Liver (tissue), 3 donors: ENCODE measurements at regions not wholly inside any gene's neighbourhood (a gene's known extent, or its start where the extent isn't known, plus 50 kb on each side); places are given as distances from the start of the nearest gene placed in this dataset.

Experiments used
- ATF3 ChIP-seq: IDR thresholded peaks from 2 replicates; pipeline ENCODE4 v1.6.1; 2016; ENCODE audit warnings: antibody characterized with exemption
- EGR1 ChIP-seq, 2 donors: IDR thresholded peaks; 2 replicates each; pipeline ENCODE4 v1.6.1; 2016 to 2018; ENCODE audit warnings: antibody characterized with exemption in 2 of 2, low read depth in 2 of 2
- GABPA ChIP-seq, 2 donors: IDR thresholded peaks in 1 of 2; conservative IDR thresholded peaks in 1 of 2; 2 replicates each; pipeline ENCODE4 v1.6.1; 2016; ENCODE audit warnings: antibody characterized with exemption in 2 of 2, mild to moderate bottlenecking in 1 of 2, moderate library complexity in 1 of 2
- HNF4A ChIP-seq, 2 donors: conservative IDR thresholded peaks; 2 replicates each; pipeline ENCODE4 v1.6.1; 2016; ENCODE audit warnings: antibody characterized with exemption in 2 of 2, mild to moderate bottlenecking in 2 of 2
- JUND ChIP-seq, 2 donors: IDR thresholded peaks; 2 replicates each; pipeline ENCODE4 v1.6.1; 2016; ENCODE audit warnings: antibody characterized with exemption in 2 of 2
- MAX ChIP-seq: IDR thresholded peaks from 2 replicates; pipeline ENCODE4 v1.6.1; 2016; ENCODE audit warnings: antibody characterized with exemption
- NR2F2 ChIP-seq: IDR thresholded peaks from 2 replicates; pipeline ENCODE4 v1.6.1; 2016; ENCODE audit warnings: antibody characterized with exemption
- RAD21 ChIP-seq, 2 donors: IDR thresholded peaks; 2 replicates each; pipeline ENCODE4 v1.6.1; 2016; ENCODE audit warnings: antibody characterized with exemption in 2 of 2, mild to moderate bottlenecking in 2 of 2
- REST ChIP-seq: IDR thresholded peaks from 2 replicates; pipeline ENCODE4 v1.6.1; 2016; ENCODE audit warnings: antibody characterized with exemption, mild to moderate bottlenecking
- RXRA ChIP-seq, 2 donors: IDR thresholded peaks; 2 replicates each; pipeline ENCODE4 v1.6.1; 2017 to 2018; ENCODE audit warnings: antibody characterized with exemption in 2 of 2, mild to moderate bottlenecking in 1 of 2
- TAF1 ChIP-seq: conservative IDR thresholded peaks from 2 replicates; pipeline ENCODE4 v1.6.1; 2016; ENCODE audit warnings: antibody characterized with exemption, mild to moderate bottlenecking
- YY1 ChIP-seq: IDR thresholded peaks from 2 replicates; pipeline ENCODE4 v1.6.1; 2016; ENCODE audit warnings: antibody characterized with exemption, mild to moderate bottlenecking
- TF ChIP-seq, protein P1 (sequence below): fragments of 150-350 bp; IDR thresholded peaks from 2 replicates; pipeline ENCODE4 v1.5.1; 2017; ENCODE audit warnings: improper control_type of control experiment, low read depth, low read length; ENCODE audit not compliant: missing input control
- donor health status: healthy.
- donor health status: healthy.

- TF ChIP-seq, protein P1, sequence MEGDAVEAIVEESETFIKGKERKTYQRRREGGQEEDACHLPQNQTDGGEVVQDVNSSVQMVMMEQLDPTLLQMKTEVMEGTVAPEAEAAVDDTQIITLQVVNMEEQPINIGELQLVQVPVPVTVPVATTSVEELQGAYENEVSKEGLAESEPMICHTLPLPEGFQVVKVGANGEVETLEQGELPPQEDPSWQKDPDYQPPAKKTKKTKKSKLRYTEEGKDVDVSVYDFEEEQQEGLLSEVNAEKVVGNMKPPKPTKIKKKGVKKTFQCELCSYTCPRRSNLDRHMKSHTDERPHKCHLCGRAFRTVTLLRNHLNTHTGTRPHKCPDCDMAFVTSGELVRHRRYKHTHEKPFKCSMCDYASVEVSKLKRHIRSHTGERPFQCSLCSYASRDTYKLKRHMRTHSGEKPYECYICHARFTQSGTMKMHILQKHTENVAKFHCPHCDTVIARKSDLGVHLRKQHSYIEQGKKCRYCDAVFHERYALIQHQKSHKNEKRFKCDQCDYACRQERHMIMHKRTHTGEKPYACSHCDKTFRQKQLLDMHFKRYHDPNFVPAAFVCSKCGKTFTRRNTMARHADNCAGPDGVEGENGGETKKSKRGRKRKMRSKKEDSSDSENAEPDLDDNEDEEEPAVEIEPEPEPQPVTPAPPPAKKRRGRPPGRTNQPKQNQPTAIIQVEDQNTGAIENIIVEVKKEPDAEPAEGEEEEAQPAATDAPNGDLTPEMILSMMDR = no peak
- TF ChIP-seq TAF1 (no peak), RAD21 (IDR thresholded peaks at IDR 0.05) (no peak), MAX (no peak), REST (no peak), ATF3 (no peak), JUND (IDR thresholded peaks at IDR 0.05) (no peak), EGR1 (IDR thresholded peaks at IDR 0.05; ENCODE audit: low read depth in 2 of 2) (no peak), RXRA (IDR thresholded peaks at IDR 0.05) (no peak), YY1 (no peak), GABPA (IDR thresholded peaks at IDR 0.05 in 1 of 2, conservative IDR thresholded peaks at IDR 0.05 in 1 of 2) (no peak), HNF4A (conservative IDR thresholded peaks at IDR 0.05) (no peak), NR2F2 (no peak)
Observed at GRCh38 chr3:30195352-30195751, 411.0 kb upstream of the TGFBR2 start.
